CD14-positive monocyte (primary cell): ENCODE measurements at regions not wholly inside any gene's neighbourhood (a gene's known extent, or its start where the extent isn't known, plus 50 kb on each side); places are given as distances from the start of the nearest gene placed in this dataset.

Source experiments
- DNase-seq, 3 donors: peaks; one replicate each; pipeline ENCODE4 v3.0.0-alpha.2; 2011 to 2022
- H2AFZ ChIP-seq: 2 replicates; pipeline ENCODE4 v1.6.0; 2012; ENCODE audit warnings: mild to moderate bottlenecking, low read depth, low read length, inconsistent platforms; ENCODE audit not compliant: insufficient read depth, poor library complexity, severe bottlenecking
- H3K27ac ChIP-seq, 2 donors: 1 replicate in 1 of 2; 2 replicates in 1 of 2; pipeline ENCODE4 v1.5.1; 2012 to 2013; ENCODE audit warnings: low read length in 2 of 2, control low read depth in 1 of 2, inconsistent platforms in 1 of 2, low read depth in 1 of 2, mild to moderate bottlenecking in 1 of 2
- H3K27me3 ChIP-seq, 2 donors: one replicate each; pipeline versions ENCODE4 v1.6.0 to v1.6.1; 2011 to 2013; ENCODE audit warnings: low read length in 2 of 2; ENCODE audit not compliant: control insufficient read depth in 2 of 2, insufficient read depth in 2 of 2
- H3K36me3 ChIP-seq, 2 donors: replicated peaks in 1 of 2; 1 replicate in 1 of 2; 2 replicates in 1 of 2; pipeline versions ENCODE4 v1.5.1 to v1.6.1; 2012 to 2013; ENCODE audit warnings: low read length in 2 of 2, control low read depth in 1 of 2, inconsistent platforms in 1 of 2, mild to moderate bottlenecking in 1 of 2; ENCODE audit not compliant: insufficient read depth in 2 of 2, control insufficient read depth in 1 of 2
- H3K4me1 ChIP-seq, 2 donors: 1 replicate in 1 of 2; 2 replicates in 1 of 2; pipeline versions ENCODE4 v1.5.1 to v1.6.1; 2012 to 2013; ENCODE audit warnings: low read length in 2 of 2, control low read depth in 1 of 2, inconsistent platforms in 1 of 2, mild to moderate bottlenecking in 1 of 2, moderate library complexity in 1 of 2; ENCODE audit not compliant: insufficient read depth in 2 of 2, control insufficient read depth in 1 of 2
- H3K4me2 ChIP-seq: replicated peaks from 2 replicates; pipeline ENCODE3; 2012; ENCODE audit warnings: low read length, moderate library complexity, mild to moderate bottlenecking; ENCODE audit not compliant: poor library complexity, severe bottlenecking; ENCODE audit errors: extremely low read depth
- H3K4me3 ChIP-seq, 3 experiments: fragments of 200-600 bp in 1 of 3; sonication (generic) in 1 of 3; replicated peaks in 1 of 3; 1 replicate in 2 of 3; 2 replicates in 1 of 3; pipeline ENCODE4 v1.5.1; 2011 to 2013; ENCODE audit warnings: low read length in 3 of 3, mild to moderate bottlenecking in 3 of 3, control low read depth in 2 of 3, low read depth in 2 of 3, inconsistent platforms in 1 of 3, moderate library complexity in 1 of 3
- H3K79me2 ChIP-seq: 2 replicates; pipeline ENCODE4 v1.6.0; 2012; ENCODE audit warnings: mild to moderate bottlenecking, control low read depth, inconsistent platforms, low read length, moderate library complexity; ENCODE audit not compliant: insufficient read depth
- H3K9ac ChIP-seq: 2 replicates; pipeline ENCODE4 v1.6.0; 2017; ENCODE audit warnings: low read length, mild to moderate bottlenecking; ENCODE audit not compliant: insufficient read depth, poor library complexity, severe bottlenecking
- H3K9me3 ChIP-seq, 2 donors: replicated peaks in 1 of 2; 1 replicate in 1 of 2; 2 replicates in 1 of 2; pipeline versions ENCODE4 v1.5.1 to v1.6.1; 2012 to 2013; ENCODE audit warnings: low read length in 2 of 2, control low read depth in 1 of 2; ENCODE audit not compliant: control insufficient read depth in 1 of 2, insufficient read depth in 1 of 2
- H4K20me1 ChIP-seq: 2 replicates; pipeline ENCODE4 v1.6.0; 2012; ENCODE audit warnings: mild to moderate bottlenecking, low read length, control low read depth, moderate library complexity; ENCODE audit not compliant: insufficient read depth
- H3K27ac Mint-ChIP-seq, 7 donors: one replicate each; pipeline ENCODE4 v1.8.0; 2020; ENCODE audit warnings: mild to moderate bottlenecking in 7 of 7, mixed read lengths in 7 of 7, moderate library complexity in 6 of 7, inconsistent platforms in 2 of 7
- H3K27me3 Mint-ChIP-seq, 3 donors: one replicate each; pipeline ENCODE4 v1.8.0; 2021 to 2022; ENCODE audit warnings: low read depth in 3 of 3, mild to moderate bottlenecking in 3 of 3, mixed read lengths in 3 of 3, moderate library complexity in 3 of 3, inconsistent platforms in 1 of 3
- H3K36me3 Mint-ChIP-seq, 2 donors: one replicate each; pipeline ENCODE4 v1.8.0; 2020; ENCODE audit warnings: mixed read lengths in 2 of 2, inconsistent platforms in 1 of 2, mild to moderate bottlenecking in 1 of 2
- H3K4me1 Mint-ChIP-seq: one replicate; pipeline ENCODE4 v1.8.0; 2020; ENCODE audit warnings: mild to moderate bottlenecking, mixed read lengths
- H3K4me3 Mint-ChIP-seq, 2 donors: one replicate each; pipeline ENCODE4 v1.8.0; 2020; ENCODE audit warnings: mild to moderate bottlenecking in 2 of 2, mixed read lengths in 2 of 2, moderate library complexity in 1 of 2
- H3K9me3 Mint-ChIP-seq, 7 donors: one replicate each; pipeline ENCODE4 v1.8.0; 2020 to 2022; ENCODE audit warnings: mixed read lengths in 7 of 7, mild to moderate bottlenecking in 6 of 7, moderate library complexity in 6 of 7, inconsistent platforms in 2 of 7
- CTCF ChIP-seq: fragments of 200-600 bp; IDR thresholded peaks from one replicate; pipeline ENCODE4 v1.8.0; 2022; ENCODE audit warnings: antibody characterized with exemption, mild to moderate bottlenecking
- WGBS: methylation state at CpG from one replicate; pipeline ENCODE4 v1.1.5; 2013; ENCODE audit warnings: missing lambda C conversion rate; ENCODE audit not compliant: insufficient coverage; 5-methylcytosine and 5-hydroxymethylcytosine counted together
- intact Hi-C, 2 donors: fragments of 100-400 bp; cut with micrococcal nuclease; formaldehyde crosslinking; loops; one replicate each; pipeline versions ENCODE4 v1.15.0 to v1.15.1; 2023

GRCh38 chr1:194214735-194215134, 1028.3 kb upstream of the B3GALT2 start:
- Histone ChIP-seq H3K9ac (no peak overlapping the region), H2AFZ (no peak overlapping the region), H4K20me1 (no peaks in the 10 kb centered on the region), H3K4me2 (no peak overlapping the region), H3K4me3 (no peak overlapping the region), H3K9me3 (peaks cover 3 to 5% of the 10 kb centered on the region in 2 donors), H3K27ac (no peak overlapping the region), H3K36me3 (no peaks in the 10 kb centered on the region), H3K79me2 (no peaks in the 10 kb centered on the region), H3K27me3 (no peaks in the 10 kb centered on the region), H3K4me1 (no peaks in the 10 kb centered on the region)
- H3K27ac Mint-ChIP-seq, result no peak overlapping the region
- H3K9me3 Mint-ChIP-seq, result peaks cover 0 to 9% (median 4%) of the 10 kb centered on the region in 7 donors
- no peaks in the 10 kb centered on the region for H3K27me3 Mint-ChIP-seq
- no peak for TF ChIP-seq CTCF
- DNase-seq, result no peak
- no CpG with 5 or more reads among the region's 3 CpGs for WGBS
- intact Hi-C loops, result no loop called here
- H3K36me3 Mint-ChIP-seq, result no peaks in the 10 kb centered on the region
- H3K4me1 Mint-ChIP-seq, result no peaks in the 10 kb centered on the region
- no peak overlapping the region for H3K4me3 Mint-ChIP-seq

GRCh38 chr1:194209920-194210319, 1023.5 kb upstream of the B3GALT2 start:
- DNase-seq, result no peak
- Mint-ChIP-seq H3K36me3 (no peaks in the 10 kb centered on the region), H3K4me1 (no peaks in the 10 kb centered on the region), H3K27me3 (no peaks in the 10 kb centered on the region), H3K4me3 (no peak overlapping the region), H3K9me3 (peaks cover 0 to 6% (median 1%) of the 10 kb centered on the region in 7 donors), H3K27ac (no peak overlapping the region)
- intact Hi-C loops, result no loop called here
- H3K36me3 ChIP-seq, result no peaks in the 10 kb centered on the region
- no peaks in the 10 kb centered on the region for H4K20me1 ChIP-seq
- no peak overlapping the region for H3K9ac ChIP-seq
- no peak overlapping the region for H3K27ac ChIP-seq
- no peak for TF ChIP-seq CTCF
- H3K9me3 ChIP-seq, result no peaks in the 10 kb centered on the region
- no peak overlapping the region for H3K4me3 ChIP-seq
- H3K27me3 ChIP-seq, result no peaks in the 10 kb centered on the region
- H3K4me1 ChIP-seq, result no peaks in the 10 kb centered on the region
- no peaks in the 10 kb centered on the region for H3K79me2 ChIP-seq
- no peak overlapping the region for H3K4me2 ChIP-seq
- H2AFZ ChIP-seq, result no peak overlapping the region
